Heart left ventricle (tissue), 13 donors: ENCODE measurements at regions not wholly inside any gene's neighbourhood (a gene's known extent, or its start where the extent isn't known, plus 50 kb on each side); places are given as distances from the start of the nearest gene placed in this dataset.

ENCODE experiments used
- POLR2A ChIP-seq, 2 donors: fragments of 450-650 bp; IDR thresholded peaks; one replicate each; pipeline ENCODE4 v1.6.1; 2017; ENCODE audit warnings: antibody characterized with exemption in 2 of 2, mild to moderate bottlenecking in 2 of 2, moderate library complexity in 2 of 2
- TF ChIP-seq, protein P1 (sequence below), 12 donors: fragments of 200-600 bp; sonication (generic) in 4 of 12; IDR thresholded peaks; one replicate each; pipeline versions ENCODE4 v1.5.0 to v1.8.0; 2018 to 2022; ENCODE audit warnings: antibody characterized with exemption in 12 of 12, mild to moderate bottlenecking in 5 of 12
- donor health status: ischemic (EF 13 %, LVEDD 7.1; RV severe dilation, severe dysfunction).
- donor health status: DM: no; HTN: yes; CAD: no.
- donor health status: DM: no; HTN: no; CAD: no.
- donor health status: ischemic (EF 25% LVEDD 6.9; RV normal size, moderate dysfunction).
- donor health status: ischemic (EF 25% LVEDD 5.7; RV mildly dilated, moderate dysfunction).
- donor health status: ischemic (EF 35%, LVEDD 5.7; RV mildly dilated, moderate dysfunction).
- donor health status: nonischemic (EF 11% LVEDD 7.7; RV severe dilation, severe dysfunction).
- donor health status: DM: yes; HTN: yes; CAD: no.
- donor health status: PGD.
- donor health status: ischemic (EF 29% LVEDD 5.4; RV normal size, mild dysfunction).
- donor health status: nonischemic (EF 23%, LVEDD 6.1; RV moderate dilation, normal function).

DNA sequence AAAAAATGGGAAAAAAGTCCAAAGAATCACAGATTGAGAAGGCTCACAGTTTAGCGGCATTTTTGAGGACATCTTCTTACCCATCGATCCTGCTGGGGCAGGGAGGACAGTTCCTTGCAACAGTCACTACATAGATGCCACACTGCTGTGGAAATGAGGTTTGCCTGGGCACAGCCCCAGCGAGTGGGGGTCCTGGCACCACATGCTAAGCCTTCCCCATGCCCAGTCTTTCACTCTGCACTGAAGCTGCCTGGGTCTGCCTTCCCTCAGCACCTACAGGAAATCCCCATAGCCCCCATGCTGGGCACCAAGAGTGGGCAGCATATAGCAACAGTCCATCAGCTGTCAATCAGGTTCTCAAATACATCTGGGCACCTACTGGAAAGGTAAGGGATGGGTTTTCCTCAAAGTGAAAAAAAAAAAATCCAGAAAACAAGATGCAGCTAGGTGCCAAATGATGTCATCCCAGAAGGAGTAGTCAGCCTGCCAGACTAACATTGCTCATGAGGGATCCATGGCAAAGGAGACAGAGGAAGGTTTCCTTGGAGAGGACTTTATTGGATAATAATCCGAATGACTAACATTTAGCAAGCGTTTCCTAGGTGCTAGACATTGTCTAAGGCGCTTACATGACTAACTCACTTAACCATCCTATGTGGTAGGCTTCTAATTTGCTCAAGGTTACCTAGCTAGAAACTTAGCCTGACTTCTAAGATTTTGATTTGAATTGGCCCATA is 125.7 kb upstream of the CXCL12 start:
- TF ChIP-seq, protein P1, sequence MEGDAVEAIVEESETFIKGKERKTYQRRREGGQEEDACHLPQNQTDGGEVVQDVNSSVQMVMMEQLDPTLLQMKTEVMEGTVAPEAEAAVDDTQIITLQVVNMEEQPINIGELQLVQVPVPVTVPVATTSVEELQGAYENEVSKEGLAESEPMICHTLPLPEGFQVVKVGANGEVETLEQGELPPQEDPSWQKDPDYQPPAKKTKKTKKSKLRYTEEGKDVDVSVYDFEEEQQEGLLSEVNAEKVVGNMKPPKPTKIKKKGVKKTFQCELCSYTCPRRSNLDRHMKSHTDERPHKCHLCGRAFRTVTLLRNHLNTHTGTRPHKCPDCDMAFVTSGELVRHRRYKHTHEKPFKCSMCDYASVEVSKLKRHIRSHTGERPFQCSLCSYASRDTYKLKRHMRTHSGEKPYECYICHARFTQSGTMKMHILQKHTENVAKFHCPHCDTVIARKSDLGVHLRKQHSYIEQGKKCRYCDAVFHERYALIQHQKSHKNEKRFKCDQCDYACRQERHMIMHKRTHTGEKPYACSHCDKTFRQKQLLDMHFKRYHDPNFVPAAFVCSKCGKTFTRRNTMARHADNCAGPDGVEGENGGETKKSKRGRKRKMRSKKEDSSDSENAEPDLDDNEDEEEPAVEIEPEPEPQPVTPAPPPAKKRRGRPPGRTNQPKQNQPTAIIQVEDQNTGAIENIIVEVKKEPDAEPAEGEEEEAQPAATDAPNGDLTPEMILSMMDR (IDR thresholded peaks at IDR 0.05): no peak
- no peak for TF ChIP-seq POLR2A (IDR thresholded peaks at IDR 0.05)
